Activated gamma-delta T cell treated with anti-CD3 and anti-CD28 coated beads, Interleukin-2, amount 50 U/mL, for 16 hours (primary cell): ENCODE measurements at regions not wholly inside any gene's neighbourhood (a gene's known extent, or its start where the extent isn't known, plus 50 kb on each side); places are given as distances from the start of the nearest gene placed in this dataset.

Source experiments
- DNase-seq: peaks from one replicate; pipeline ENCODE4 v3.0.0-alpha.2; 2020; ENCODE audit warnings: low read depth

DNA sequence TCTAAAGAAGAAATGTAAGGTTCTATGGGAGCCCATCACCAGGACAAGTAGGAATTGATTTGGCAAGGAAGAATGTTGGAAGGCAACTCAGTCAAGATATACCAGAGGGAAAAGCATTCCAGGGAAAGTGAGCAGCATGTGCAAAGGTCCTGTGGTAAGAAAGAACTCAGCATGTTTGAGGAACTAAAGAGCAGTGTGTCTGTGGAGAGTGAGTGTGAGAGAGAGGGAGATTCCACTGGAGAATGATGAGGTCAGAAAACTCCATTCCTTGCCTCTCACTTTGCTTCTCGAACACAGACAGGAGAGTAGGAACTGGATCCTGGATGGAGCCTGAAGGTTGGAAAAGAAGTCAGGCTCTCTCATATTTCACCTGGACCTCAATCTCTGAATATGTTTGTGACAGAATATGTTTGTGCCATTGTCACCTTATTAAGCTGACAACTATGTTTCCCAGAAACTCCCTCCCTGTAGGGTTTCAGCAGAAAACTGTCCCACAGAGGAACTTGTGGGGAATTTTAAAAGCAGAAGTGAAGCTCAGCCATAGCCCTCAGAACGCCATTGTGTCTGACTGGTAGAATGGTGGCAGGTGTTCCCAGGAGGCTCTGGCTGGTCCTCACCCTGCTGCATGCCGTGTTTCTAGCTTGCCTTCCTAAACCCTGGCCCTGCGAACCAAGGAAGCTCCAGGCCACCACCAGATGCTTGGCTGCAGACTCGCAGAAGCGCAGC is 382.4 kb upstream of the XYLT1 start:
- no peak for DNase-seq

DNA sequence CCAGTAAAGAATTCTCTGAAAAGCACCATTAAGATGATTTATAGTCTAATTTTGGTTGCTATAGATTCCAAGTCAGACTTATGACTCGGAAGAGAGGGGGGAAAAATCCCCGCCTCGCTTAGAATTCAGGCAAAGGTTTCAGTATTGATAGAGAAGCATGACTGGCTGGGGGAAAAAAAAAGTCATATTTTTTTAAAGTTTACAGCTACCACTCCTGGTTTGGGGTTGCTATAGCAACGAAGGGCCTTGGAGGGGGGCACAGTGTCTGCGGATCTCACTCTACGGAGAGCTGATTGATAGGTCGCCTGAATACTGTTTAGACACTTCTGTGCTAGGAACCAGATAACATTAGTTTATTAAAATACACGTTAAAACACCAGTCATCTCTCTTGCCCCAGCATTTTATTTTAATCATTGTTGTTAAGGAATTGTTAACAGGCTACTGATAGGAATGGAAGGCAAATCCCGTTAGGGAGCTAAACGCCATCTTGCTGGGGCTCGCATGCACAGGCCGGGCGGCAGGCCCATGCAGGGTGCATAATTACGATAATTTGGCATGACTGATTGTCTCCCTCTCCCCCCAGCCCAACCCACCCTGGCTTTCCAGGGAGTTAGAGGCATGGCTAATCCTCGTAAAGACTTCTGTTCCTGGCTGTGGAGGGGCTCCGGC is 380.0 kb upstream of the XYLT1 start:
- DNase-seq = no peak

DNA sequence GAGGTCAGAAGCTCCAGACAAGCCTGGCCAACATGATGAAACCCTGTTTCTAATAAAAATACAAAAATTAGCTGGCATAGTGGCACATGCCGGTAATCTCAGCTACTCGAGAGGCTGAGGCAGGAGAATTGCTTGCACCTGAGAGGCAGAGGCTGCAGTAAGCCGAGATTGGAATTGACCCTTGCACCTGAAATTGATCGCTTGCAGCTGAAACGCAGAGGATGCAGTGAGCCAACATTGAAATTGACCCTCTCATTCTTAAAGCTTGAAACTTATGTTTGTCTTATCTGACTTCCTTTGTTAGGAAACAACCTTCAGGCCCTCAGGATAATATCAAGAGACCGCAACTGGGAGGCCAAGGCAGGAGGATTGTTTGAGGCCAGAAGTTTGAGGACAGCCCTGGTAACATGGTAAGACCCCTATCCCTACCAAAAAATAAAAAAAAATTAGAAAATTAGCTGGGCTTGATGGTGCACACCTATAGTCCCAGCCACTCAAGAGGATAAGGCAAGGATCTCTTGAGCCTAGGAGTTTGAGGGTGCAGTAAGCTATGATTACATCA is 376.6 kb upstream of the XYLT1 start:
- DNase-seq = no peak

DNA sequence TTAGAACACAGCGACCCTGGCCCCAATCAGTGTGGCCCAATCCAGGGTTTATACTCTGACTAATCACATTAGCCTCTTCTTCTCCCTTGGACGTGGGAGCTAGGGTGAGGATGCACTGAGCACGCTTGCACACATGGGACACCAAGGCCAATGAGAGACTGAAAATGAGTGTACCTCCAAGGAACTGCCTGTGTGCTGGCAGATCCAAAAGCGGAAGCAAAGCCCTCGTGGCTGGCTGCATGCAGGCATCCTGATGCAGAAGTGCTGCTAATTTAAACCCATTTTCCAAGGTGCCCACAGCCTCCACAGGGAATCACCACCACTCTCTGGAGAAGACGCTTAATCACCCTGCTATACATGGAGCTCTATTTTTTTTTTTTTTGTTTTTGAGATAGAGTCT is 375.3 kb upstream of the XYLT1 start:
- no peak for DNase-seq

DNA sequence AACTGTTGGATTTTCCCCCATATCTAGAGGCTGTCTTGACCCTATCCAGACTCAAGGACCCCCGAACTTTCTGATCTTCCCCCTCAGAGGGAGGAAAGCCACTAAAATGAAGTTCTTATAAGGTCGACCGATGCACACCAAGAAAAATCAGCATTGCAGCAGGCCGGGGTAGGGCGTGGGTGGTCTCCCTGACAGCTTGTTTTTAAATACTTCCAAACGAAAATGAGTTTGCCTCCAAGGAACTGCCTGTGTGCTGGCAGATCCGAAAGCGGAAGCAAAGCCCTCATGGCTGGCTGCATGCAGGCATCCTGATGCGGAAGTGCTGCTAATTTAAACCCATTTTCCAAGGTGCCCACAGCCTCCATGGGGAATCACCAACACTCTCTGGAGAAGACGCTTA is 374.3 kb upstream of the XYLT1 start:
- no peak for DNase-seq

DNA sequence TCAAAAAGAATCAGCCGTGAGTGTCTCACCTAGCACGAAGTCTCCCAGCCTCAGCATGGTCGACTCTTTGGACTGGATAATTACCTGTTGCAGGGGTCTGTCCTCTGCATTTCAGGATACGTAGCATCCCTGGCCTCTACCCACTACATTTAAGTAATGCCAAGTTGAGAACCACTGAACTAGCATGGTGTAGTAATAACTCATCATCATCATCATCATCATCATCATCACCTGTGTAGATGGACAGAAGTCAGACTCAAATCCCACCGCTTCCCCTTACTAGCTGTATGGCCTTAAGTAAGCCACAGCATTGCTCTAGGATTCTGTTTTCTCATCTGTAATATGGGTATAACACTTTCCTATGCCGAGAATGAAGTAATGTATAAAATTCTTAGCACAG is 373.1 kb upstream of the XYLT1 start:
- no peak for DNase-seq

DNA sequence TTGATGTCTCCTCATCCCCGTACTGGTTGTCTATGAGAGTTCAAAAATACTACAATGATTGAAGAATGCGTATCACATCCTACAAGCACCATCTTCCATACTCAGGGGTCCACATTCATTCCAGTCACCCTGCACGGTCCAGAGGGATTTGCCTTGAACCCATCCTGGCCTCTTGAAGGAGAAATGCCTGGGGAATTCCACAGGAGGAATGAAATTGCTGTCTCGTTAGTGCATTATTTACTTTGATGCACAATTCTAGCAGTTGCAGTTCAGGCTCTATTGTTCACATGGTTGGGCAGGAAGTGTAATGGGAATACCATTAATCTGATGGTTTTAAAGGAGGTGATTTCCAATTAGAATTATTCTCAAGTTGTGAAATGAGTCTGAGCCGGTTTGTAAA is 369.1 kb upstream of the XYLT1 start:
- DNase-seq = no peak

DNA sequence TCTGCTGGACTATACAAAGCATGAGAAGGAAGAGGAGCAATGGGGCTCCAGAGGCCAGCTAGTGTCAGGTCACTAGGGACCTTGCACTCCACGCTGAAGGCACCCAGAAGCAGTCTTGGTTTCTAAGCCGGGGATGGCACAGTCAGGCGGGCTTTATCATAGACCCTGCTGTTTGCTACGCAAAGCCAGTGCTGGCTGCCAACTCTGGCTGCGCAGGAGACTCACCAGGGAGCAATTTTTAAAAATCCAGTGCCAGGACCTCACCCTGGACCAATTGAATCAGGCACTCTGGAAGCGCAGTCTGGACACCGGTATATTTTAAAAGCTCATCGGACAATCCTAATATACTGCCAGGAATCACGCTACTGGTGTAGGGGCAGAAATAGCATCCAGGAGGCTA is 368.5 kb upstream of the XYLT1 start:
- DNase-seq = no peak

DNA sequence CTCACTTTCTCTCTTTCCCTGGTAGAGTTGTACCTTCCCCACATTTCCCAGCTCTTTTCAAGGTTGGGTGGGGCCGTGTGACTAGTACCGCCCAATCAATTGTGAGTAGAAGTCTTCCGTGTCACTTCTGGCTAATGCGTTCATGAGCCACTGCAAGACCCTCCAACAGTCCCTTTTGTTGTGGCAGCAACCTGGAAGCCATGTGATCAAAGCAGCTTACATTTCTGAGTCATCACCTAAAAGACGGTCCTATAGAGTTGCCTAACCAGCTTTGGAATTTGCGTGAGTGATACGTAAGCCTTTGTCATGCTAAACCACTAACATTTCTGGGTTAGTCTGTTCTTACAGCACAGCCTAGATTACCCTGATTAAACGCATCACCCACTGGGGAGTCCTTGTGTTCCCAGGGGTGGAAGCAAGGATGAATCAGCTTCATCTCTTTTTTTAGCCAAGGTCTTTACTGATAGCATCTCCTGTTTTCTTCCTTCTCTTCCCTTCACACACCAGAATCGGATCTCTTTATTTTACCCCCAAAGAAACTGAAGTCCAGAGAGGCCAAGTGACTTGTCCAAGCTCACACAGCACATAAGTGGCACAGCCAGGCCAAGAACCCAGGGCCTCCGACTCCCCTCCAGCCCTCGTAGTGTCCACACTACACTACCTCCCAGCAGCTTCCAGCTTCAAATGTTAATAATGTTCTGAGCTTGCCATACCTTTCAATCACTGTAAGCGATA is 366.3 kb upstream of the XYLT1 start:
- DNase-seq = no peak

DNA sequence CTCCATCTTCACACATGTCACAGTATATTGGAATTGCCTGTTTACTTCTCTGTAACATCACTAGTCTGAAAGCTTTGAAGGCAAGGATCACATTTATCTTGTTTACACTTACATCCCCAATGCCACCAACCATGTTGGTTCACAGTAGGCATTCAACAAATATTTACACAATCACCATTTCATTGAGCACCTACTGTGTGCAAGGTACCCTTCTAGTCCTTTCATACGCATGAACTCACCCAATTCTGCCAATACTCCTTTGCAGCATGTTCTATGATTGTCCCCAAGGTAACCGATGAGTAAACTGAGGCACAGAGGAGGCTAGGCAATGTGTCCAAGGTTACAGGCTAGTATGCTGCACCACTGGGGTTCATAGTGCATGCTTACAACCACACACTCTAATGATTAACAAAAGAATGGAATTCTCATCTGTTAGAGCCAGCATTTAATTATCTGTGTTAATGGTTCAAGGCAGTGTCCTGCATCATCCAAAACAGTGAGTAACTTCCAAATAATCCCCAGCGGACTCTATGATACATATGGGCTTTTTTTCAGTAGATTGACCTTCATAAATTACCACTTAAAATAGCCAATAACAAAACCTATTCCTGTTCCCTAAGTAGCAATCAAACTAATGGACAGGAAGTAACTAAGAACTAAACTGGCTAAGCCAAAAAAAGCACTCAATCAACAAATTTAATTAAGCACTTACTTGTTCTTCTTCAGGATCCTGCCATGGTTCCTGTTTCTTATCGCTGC is 364.5 kb upstream of the XYLT1 start:
- no peak for DNase-seq

DNA sequence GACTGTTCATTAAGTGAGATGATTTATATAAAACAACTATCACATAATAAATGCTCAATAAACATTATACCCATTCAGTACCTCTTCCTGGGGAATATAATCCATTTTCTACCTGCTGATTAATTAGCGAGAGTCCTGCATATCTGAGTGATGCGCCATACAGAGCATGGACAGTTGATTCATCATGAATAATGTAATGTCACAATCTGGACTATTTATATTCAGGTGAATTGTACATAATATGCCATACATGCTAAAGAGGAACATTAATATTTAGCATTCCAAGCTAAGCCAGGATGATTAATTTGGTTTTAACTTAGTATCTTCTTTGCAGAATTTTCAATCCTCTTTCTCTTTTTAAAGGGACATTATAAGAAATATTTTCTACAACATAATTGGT is 362.0 kb upstream of the XYLT1 start:
- DNase-seq = no peak

DNA sequence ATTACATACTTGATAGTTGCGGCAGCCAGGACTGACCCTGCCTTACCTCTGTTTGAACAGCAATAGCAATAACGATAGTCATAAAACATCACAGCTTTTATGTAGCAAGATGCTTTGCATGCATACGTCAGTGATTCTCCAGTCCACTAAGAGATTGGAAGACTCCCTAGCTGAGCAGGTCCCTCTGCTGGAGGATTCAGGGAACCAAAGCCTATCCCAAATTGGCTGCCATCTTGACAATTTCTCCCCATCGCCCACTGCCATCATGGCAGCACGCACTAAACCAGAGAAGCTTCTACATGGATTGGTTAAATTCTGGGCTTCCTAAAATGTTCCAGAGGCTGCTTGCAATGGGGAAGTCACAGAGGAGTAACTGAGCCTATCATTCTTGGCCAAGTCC is 360.6 kb upstream of the XYLT1 start:
- DNase-seq = no peak

DNA sequence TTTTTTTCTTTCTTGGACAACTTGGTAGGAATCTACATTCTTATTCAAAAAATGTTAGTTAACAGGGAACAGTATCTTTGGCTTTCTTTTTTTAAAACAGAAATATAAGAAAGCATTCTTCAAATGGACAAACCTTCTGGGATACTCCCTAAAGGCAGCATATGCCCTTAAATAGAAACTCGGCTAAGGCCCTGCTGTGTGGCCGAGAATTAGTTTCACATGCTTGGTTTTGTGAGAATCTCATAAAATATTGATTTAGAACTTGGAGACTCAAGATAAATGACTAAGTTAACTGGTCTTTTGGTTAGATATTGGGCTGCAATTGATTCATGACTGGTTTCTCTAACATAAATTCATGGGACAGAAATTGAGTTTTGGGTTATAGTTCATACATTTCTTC is 359.9 kb upstream of the XYLT1 start:
- no peak for DNase-seq

DNA sequence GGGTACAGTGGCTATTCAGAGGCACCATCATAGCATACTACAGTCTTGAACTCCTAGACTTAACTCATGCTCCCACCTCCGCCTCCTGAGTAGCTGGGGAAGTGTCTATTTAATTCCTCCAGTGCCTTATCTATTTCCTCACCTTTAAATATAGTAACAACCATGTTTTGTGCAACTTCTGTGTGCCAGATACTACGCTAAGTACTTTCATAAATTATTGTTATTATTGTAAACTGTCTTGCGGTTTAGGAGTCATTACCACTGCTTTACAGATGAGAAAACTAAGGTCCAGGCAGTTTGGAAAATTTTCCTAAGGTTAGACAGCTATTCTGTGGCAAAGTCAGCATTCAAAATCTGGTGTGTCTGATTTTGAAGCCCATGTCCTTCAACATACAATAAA is 359.1 kb upstream of the XYLT1 start:
- DNase-seq = no peak

DNA sequence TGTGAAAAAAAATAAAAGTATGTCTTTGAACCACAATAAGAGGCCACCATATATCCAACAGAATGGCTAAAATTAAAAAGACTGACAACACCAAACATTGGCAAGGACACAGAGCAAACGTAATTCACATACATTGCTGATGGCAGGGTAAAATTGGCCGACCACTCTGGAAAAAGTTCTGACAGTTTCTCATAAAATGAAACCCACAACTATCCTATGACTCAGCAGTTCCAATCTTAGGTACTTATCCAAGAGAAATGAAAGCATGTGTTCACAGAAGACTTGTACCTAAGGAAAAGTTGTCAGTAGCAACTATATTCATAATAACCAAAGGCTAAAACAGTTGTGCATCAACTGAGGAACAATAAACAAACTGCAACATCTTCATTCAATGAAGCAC is 357.3 kb upstream of the XYLT1 start:
- no peak for DNase-seq

DNA sequence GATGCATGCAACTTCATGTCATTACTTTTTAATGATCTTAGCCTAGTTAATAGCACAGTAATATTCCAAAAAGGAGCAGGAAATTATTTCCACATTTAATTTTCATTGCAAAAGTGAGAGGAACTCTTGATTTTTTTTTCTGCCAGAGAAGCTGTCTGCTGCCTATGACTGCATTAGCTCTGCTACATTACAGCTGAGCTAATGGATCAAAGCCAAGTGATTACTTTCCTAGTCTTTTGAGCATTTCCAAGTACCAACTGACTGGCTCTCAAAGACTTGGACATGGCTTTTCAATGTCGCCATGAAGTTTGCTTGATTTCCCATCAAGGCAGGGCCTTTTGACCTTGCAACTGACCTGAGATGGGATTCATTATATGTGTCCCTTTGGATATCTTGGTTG is 356.6 kb upstream of the XYLT1 start:
- no peak for DNase-seq

DNA sequence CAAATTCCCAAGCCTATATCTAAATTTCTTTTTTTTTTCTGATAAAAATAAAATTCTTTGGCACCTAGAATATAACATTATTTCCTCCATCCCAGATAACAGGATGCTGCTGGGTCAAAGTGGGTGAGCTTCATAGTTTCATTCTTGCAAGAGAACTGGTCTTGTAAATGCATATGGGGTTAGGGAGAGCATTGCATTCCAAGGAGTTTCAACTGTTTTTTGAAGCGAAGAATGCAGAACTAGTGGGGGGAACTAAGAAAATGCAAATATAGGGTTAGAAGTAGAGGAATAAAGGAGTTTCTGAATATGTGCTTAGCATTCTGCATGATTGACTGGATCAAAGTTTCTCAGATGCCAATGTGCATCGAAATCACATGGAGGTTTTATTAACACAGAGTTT is 347.2 kb upstream of the XYLT1 start:
- no peak for DNase-seq

DNA sequence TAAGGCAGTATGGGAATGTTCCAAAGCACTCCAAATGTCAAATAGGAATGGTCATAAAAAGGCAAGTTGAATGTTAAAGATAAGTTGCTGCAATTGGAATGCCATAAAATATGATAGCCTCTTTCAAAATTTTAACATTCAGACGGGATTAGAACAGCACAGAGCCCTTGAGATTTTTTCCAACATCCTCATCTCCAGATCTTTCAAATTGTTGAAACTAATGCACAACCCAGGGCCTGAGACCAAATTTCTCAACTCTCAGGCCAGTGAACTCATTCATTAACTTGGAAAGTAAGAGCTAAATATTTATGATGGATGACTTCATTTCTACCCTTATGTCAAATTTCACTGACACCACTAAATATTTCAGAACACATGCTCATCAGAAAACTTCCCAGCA is 346.5 kb upstream of the XYLT1 start:
- no peak for DNase-seq

DNA sequence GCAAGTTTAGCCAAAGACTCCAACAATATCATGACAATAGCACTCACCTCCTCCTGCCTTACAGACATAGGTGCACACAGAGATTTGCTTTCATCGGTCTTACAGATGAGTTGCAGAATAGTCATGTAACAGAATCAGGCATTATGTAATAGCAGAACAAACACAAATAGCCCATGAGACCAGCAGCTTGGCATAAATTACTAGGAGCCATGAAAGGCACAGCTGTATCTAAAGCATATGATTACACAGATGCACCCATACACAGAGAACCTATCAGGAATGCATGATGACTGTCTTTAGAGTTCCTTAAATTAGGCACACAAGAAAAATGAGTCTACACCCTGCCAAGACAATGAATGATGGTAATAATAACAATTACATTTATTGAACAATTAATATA is 342.0 kb upstream of the XYLT1 start:
- DNase-seq = no peak

DNA sequence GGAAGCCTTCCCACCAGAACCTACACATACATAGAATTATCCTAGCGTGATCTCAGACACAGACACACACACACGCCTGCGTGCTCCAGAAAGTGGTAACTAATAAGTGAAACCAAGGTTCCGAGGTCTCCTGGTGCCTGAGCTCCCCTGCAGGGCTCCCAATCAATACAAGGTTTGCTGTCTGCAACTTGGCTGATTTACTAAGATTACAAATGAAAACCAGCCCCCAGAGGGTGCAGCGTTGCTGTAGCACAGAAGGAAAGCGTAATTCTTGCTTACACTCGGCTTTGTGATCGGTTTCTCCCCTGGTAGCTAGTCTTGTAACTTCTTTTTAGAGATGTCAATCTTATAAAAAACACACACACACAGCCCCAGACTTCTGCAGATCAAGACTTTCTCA is 334.1 kb upstream of the XYLT1 start:
- DNase-seq = no peak

DNA sequence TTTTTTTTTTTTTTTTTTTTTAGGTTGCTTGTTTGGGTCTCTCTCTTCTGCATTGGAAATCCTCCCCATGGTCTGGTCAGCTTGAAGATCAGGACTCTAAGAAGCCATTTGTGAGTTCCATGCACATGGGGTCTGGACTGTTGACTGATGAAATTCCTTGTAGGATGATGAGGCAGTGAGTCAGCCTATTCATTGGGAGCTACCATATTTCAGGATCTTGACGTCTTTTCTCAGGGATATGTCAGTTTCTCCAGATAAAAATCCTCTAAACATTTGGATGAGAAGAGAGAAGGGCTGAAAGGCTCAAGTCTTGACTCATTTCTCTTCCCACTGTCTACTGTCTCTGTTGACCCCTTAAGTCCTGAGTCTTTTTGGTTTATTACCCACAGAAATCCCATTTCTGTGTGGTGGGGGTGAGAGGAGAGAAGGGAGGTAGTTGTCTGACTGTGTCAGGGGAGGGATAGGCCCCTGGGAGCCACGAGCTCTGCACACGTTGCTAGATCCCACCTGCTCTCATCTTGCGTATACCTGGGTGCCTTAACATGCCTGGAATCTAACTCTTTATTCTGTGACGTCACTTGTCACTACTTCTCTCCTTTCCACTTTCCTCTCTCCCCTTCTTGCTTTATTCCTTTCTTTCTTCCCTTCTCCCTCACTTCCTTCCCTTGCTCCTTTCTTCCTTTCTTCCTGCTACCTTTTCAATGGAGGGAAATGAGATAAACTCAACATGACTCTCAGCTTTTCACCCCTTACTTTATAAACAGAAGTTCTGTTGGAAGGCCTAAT is 333.1 kb upstream of the XYLT1 start:
- no peak for DNase-seq

DNA sequence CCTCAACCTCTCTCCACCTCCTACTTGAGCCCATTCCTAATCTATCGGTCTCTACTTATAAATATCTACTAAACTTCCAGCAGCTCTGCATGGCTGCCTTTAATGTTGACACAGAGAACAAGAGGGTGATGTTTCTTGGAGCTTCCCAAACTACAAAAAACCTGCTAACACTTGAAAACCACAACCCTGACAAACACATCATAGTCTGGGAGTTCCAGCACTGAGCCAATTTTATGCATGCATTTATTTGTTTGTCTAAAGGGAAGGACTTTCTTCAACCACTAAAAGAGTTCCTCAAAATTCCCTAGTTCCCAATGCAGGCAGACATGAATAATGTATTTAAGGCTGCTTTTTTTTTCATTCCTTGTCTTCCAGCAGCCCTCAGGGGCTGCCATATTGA is 331.8 kb upstream of the XYLT1 start:
- DNase-seq = no peak
